ENCODE measurements at regions not wholly inside any gene's neighbourhood (a gene's known extent, or its start where the extent isn't known, plus 50 kb on each side); places are given as distances from the start of the nearest gene placed in this dataset.

DNA sequence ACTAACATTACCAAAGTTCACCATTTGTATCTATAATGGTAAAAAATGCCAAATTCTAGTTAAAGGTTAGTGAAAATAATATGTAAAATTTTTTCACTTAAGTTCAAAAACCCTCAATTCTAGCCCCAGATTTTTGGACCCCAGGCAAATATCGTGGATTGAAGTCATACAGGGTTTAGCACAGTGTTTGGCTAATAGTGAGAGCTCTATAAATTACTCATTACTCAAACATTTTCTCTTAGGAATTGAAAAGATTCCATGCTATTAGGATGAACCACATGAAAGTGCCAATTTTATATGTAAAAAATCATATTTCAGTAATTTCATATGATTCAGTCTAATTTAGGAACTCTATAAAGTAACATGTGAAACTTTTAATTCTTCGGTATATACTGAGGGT is 170.3 kb upstream of the PREP start:
- no peak for DNase-seq (ENCODE audit: low spot score, unreplicated experiment)
- Mint-ChIP-seq H3K4me1 (ENCODE audit: low read depth) (peaks cover 21% of the 10 kb centered on the region), H3K27me3 (peaks cover 43% of the 10 kb centered on the region), H3K36me3 (ENCODE audit: insufficient read depth) (no peaks in the 10 kb centered on the region), H3K9me3 (ENCODE audit: low read depth) (no peaks in the 10 kb centered on the region), H3K4me3 (ENCODE audit: low read depth) (no peak overlapping the region), H3K27ac (no peak overlapping the region)
- TF ChIP-seq, protein P1, sequence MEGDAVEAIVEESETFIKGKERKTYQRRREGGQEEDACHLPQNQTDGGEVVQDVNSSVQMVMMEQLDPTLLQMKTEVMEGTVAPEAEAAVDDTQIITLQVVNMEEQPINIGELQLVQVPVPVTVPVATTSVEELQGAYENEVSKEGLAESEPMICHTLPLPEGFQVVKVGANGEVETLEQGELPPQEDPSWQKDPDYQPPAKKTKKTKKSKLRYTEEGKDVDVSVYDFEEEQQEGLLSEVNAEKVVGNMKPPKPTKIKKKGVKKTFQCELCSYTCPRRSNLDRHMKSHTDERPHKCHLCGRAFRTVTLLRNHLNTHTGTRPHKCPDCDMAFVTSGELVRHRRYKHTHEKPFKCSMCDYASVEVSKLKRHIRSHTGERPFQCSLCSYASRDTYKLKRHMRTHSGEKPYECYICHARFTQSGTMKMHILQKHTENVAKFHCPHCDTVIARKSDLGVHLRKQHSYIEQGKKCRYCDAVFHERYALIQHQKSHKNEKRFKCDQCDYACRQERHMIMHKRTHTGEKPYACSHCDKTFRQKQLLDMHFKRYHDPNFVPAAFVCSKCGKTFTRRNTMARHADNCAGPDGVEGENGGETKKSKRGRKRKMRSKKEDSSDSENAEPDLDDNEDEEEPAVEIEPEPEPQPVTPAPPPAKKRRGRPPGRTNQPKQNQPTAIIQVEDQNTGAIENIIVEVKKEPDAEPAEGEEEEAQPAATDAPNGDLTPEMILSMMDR (IDR thresholded peaks at IDR 0.05; ENCODE audit: unreplicated experiment) = no peak

DNA sequence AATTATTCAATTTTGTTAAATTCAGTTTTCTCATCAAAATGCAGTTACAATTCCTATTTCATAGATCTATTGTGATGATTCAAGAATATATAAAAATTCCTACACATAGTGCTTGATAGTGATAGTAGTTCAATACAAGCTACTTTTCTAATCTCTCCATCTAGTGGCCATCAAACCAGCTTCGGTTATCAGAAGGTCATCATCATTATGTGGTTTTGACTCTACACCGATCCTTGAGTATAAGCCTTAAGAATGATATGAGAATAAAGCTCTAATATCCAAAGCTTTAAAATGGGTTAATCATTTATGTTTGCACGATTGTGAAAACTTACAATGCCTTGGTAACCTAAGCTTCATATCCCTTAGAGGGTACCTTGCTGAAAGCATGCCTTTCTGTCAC is 167.5 kb upstream of the PREP start:
- H3K27me3 Mint-ChIP-seq = peaks cover 51% of the 10 kb centered on the region
- TF ChIP-seq, protein P1 (IDR thresholded peaks at IDR 0.05; ENCODE audit: unreplicated experiment) = no peak
- no peaks in the 10 kb centered on the region for H3K36me3 Mint-ChIP-seq (ENCODE audit: insufficient read depth)
- H3K27ac Mint-ChIP-seq = no peak overlapping the region
- H3K4me3 Mint-ChIP-seq (ENCODE audit: low read depth) = no peak overlapping the region
- H3K4me1 Mint-ChIP-seq (ENCODE audit: low read depth) = peaks cover 23% of the 10 kb centered on the region
- DNase-seq (ENCODE audit: low spot score, unreplicated experiment) = no peak
- H3K9me3 Mint-ChIP-seq (ENCODE audit: low read depth) = no peaks in the 10 kb centered on the region

DNA sequence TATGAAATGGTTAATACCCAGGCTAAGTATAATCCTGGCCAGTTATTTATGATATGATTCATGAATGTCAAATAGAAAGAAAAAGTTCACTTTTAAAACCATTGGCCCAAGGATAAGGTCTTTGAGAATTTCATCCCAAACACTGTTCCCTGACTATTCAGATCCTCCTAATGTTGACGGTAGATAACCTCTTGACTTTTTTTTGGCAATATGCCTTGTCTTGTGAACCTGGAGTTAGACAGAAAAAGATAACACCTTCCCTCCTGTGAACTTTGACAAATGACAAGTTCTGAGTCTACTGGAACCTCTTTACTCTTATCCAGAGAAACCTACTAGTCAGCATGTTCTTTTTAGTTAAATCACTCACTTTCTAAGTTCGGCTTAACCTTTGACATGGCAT is 166.8 kb upstream of the PREP start:
- H3K9me3 Mint-ChIP-seq (ENCODE audit: low read depth) = no peaks in the 10 kb centered on the region
- TF ChIP-seq, protein P1 (IDR thresholded peaks at IDR 0.05; ENCODE audit: unreplicated experiment) = no peak
- H3K4me1 Mint-ChIP-seq (ENCODE audit: low read depth) = peaks cover 23% of the 10 kb centered on the region
- no peaks in the 10 kb centered on the region for H3K36me3 Mint-ChIP-seq (ENCODE audit: insufficient read depth)
- DNase-seq (ENCODE audit: low spot score, unreplicated experiment) = no peak
- H3K27me3 Mint-ChIP-seq = peaks cover 53% of the 10 kb centered on the region
- H3K4me3 Mint-ChIP-seq (ENCODE audit: low read depth) = no peak overlapping the region
- H3K27ac Mint-ChIP-seq = no peak overlapping the region

DNA sequence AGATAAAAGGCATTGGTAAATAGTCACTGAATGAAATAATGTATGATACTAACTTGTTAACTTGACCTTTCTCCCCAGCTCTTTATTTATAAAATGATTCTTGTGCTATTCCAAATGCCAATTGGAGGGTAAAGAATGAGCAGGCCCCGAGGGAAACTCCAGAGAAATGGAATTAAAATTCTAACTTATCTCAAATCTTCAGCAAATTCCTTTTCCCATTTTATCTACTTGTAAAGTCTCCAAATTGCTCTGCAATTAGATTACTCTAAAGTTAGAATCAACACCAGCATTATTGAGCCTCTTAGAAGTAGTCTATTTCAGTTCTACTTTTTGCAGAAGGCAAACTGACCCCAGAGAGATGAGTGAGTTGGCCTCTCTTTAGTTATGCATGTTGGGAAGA is 165.9 kb upstream of the PREP start:
- TF ChIP-seq, protein P1 (IDR thresholded peaks at IDR 0.05; ENCODE audit: unreplicated experiment) = no peak
- no peaks in the 10 kb centered on the region for H3K9me3 Mint-ChIP-seq (ENCODE audit: low read depth)
- no peak overlapping the region for H3K27ac Mint-ChIP-seq
- H3K27me3 Mint-ChIP-seq = peaks cover 55% of the 10 kb centered on the region
- no peak overlapping the region for H3K4me3 Mint-ChIP-seq (ENCODE audit: low read depth)
- H3K4me1 Mint-ChIP-seq (ENCODE audit: low read depth) = peaks cover 23% of the 10 kb centered on the region
- H3K36me3 Mint-ChIP-seq (ENCODE audit: insufficient read depth) = no peaks in the 10 kb centered on the region
- DNase-seq (ENCODE audit: low spot score, unreplicated experiment) = no peak

DNA sequence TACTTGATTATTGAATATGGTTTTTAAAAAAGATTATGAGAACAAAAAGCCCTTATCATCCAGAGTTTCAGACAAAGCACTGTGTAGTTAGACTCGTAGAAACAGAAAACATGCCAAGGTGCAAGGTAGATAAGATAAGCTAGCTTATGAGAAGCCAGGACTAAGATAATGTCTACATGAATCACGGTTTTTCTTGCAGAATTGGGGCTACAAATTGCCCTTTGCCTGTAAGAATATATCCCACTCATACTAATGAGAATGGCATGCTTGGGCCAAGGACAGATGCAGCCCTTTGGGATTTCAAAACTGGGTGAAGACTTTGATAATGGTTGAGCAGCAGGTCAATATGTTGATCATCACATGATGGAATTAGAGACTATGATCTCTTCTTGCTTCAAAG is 165.3 kb upstream of the PREP start:
- H3K27me3 Mint-ChIP-seq = peaks cover 54% of the 10 kb centered on the region
- DNase-seq (ENCODE audit: low spot score, unreplicated experiment) = no peak
- TF ChIP-seq, protein P1 (IDR thresholded peaks at IDR 0.05; ENCODE audit: unreplicated experiment) = no peak
- peaks cover under 1% of the 10 kb centered on the region for H3K9me3 Mint-ChIP-seq (ENCODE audit: low read depth)
- H3K4me1 Mint-ChIP-seq (ENCODE audit: low read depth) = peaks cover 23% of the 10 kb centered on the region
- no peaks in the 10 kb centered on the region for H3K36me3 Mint-ChIP-seq (ENCODE audit: insufficient read depth)
- no peak overlapping the region for H3K4me3 Mint-ChIP-seq (ENCODE audit: low read depth)
- no peak overlapping the region for H3K27ac Mint-ChIP-seq
